Activated CD4-positive, alpha-beta T cell treated with anti-CD3 and anti-CD28 coated beads for 36 hours (primary cell): ENCODE measurements at regions not wholly inside any gene's neighbourhood (a gene's known extent, or its start where the extent isn't known, plus 50 kb on each side); places are given as distances from the start of the nearest gene placed in this dataset.
A peak's percentile ranks its signal among the peaks of the same experiment; 100 is the strongest.

ENCODE experiments used
- ATAC-seq: fragments of 200-7000 bp; cut with Tn5 transposase; one replicate; pipeline ENCODE4 v1.10.0; 2021; ENCODE audit warnings: mild to moderate bottlenecking, moderate library complexity
- CTCF ChIA-PET: fragments of 350-600 bp; sonication (Branson Sonifier 250); formaldehyde crosslinking; loops from one replicate; lab custom pipeline; 2021; ENCODE audit warnings: antibody characterized with exemption; lab: Charles Lee
- POLR2A ChIA-PET: fragments of 350-600 bp; sonication (Branson Sonifier 250); formaldehyde crosslinking; loops from one replicate; lab custom pipeline; 2021; ENCODE audit warnings: antibody characterized with exemption, inconsistent platforms; lab: Charles Lee
- DNase-seq: peaks from one replicate; pipeline ENCODE4 v3.0.0-alpha.2; 2020
- H3K27ac Mint-ChIP-seq: one replicate; pipeline ENCODE4 v1.8.0; 2021; ENCODE audit warnings: mixed read lengths
- H3K27me3 Mint-ChIP-seq: one replicate; pipeline ENCODE4 v1.8.0; 2021; ENCODE audit warnings: mixed read lengths
- H3K36me3 Mint-ChIP-seq: one replicate; pipeline ENCODE4 v1.8.0; 2021; ENCODE audit warnings: low read depth, mixed read lengths
- H3K4me1 Mint-ChIP-seq: one replicate; pipeline ENCODE4 v1.8.0; 2021; ENCODE audit warnings: mixed read lengths
- H3K4me3 Mint-ChIP-seq: one replicate; pipeline ENCODE4 v1.8.0; 2021; ENCODE audit warnings: mild to moderate bottlenecking, moderate library complexity, mixed read lengths
- H3K9me3 Mint-ChIP-seq: one replicate; pipeline ENCODE4 v1.8.0; 2021; ENCODE audit warnings: low read depth, mixed read lengths
- intact Hi-C, 2 experiments: fragments of 100-400 bp; cut with DNase I in 1 of 2; cut with micrococcal nuclease in 1 of 2; formaldehyde crosslinking; loops; one replicate each; pipeline versions ENCODE4 v1.14.2 to v1.15.1; 2022 to 2024; cut with DNase I, micrococcal nuclease

DNA sequence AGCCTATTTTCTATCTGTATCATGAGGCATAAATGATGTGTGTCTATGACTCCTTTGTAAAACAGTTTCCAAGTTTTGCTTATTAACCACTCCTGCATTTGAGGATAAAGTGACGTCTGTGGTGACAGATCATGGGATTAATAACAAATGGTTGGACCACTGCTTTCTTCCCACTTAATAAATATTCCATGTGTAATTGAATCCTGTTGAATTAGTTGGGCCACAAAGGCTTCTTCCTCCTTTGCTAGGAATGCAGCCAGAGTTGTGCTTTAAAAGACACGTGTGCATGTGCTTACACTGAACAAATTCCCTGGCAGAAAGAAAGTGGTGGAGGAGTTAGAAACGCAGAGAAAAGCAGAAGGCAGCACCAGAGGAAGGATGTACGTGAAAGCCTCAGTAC, 150.2 kb downstream of the ACTBL2 start:
- intact Hi-C loops: no loop called here
- CTCF ChIA-PET: no interaction called here
- H3K27me3 Mint-ChIP-seq: no peaks in the 10 kb centered on the region

DNA sequence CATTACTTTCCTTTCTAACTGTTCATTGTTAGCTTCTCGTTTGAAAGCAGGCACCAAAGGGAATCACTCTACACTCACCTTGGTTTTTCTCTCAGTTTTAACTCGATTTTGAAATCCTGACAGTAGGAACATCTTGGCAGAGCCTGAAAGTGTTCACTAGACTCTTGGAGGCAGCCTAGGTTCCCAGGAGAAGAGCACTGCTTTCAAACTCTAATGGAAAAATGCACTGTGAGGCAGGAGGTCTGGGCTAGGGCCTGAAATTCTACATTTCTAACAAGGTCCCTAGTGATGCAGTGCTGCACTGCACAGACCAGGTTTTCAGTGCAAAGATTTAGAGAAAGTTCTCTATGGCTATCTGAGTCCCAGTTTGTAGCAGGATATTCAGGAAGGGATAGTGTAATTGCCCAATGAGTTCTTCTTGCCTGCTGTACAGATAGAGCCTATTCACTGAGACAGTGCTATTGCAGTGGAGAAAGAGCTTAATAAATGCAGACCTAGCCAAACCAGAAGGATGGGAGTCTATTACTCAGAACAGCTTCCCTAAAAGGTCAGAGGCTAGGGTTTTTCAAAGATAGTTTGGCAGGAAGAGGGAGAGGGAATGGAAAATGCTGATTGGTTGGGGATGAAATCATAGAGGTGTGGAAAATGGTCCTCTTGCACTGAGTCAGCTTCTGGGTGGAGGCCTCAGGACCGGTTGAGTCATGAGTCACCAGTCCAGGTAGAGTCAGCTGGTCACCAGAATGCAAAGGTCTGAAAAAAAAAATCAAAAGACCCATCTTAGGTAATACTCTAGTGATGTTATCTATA, 153.9 kb downstream of the GPBP1 start:
- ATAC-seq: peak; percentile 58
- intact Hi-C loops: no loop called here

More for the DNA sequence above, 150.2 kb downstream of the ACTBL2 start:
- H3K4me3 Mint-ChIP-seq: no peak overlapping the region
- H3K4me1 Mint-ChIP-seq: peaks cover 8% of the 10 kb centered on the region
- no peak overlapping the region for H3K27ac Mint-ChIP-seq
- no peaks in the 10 kb centered on the region for H3K36me3 Mint-ChIP-seq
- POLR2A ChIA-PET: no interaction called here
- no peaks in the 10 kb centered on the region for H3K9me3 Mint-ChIP-seq
- ATAC-seq (no peak), DNase-seq (no peak)

DNA sequence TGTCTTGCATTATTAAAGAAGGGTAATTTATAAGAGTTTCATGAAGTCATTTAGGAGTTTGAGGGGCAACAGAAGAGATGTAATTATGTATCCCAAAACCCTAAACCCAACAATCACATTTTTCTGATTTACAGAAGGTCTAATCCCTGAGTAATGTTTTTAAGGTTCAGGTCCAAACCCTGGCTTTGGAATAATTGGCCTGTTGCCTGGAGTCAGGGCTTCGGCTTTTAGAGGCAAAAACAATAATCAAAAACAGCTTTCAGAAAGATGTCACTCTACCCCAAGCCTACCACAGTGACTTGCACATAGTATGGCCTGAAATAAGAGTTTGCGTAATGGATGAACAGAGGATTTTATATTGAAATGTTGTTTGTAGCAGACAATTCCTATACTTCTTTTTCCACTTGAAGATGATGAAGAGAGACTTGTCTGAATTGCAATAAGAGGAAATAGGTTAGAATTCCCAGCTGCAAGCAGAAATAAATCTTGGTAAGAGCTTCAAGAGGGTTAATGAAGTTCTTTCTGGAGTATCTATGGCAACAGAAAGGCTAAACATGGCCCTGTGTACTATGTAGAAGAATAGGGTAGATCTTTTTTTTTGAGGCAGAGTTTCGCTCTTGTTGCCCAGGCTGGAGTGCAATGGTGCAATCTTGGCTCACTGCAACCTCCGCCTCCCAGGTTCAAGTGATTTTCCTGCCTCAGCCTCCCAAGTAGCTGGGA, 152.0 kb downstream of the GPBP1 start:
- ATAC-seq (no peak), DNase-seq (no peak)
- no peaks in the 10 kb centered on the region for H3K36me3 Mint-ChIP-seq
- H3K9me3 Mint-ChIP-seq: no peaks in the 10 kb centered on the region
- peaks cover 25% of the 10 kb centered on the region for H3K4me1 Mint-ChIP-seq
- CTCF ChIA-PET: interaction anchor here (0.6 to 1.5 kb wide), 2 partner anchors 12 to 14 kb away, joined by 3 read pairs; no protein-coding TSS in a partner anchor
- POLR2A ChIA-PET: no interaction called here
- no peak overlapping the region for H3K4me3 Mint-ChIP-seq
- no peak overlapping the region for H3K27ac Mint-ChIP-seq
- intact Hi-C loops: no loop called here
- H3K27me3 Mint-ChIP-seq: no peaks in the 10 kb centered on the region

More for the DNA sequence above, 153.9 kb downstream of the GPBP1 start:
- POLR2A ChIA-PET: no interaction called here
- H3K27me3 Mint-ChIP-seq: no peaks in the 10 kb centered on the region
- H3K9me3 Mint-ChIP-seq: no peaks in the 10 kb centered on the region
- CTCF ChIA-PET: interaction anchor here (0.6 to 2.1 kb wide), 4 partner anchors 11 to 170 kb away, joined by 3 to 11 read pairs (median 4); no protein-coding TSS in a partner anchor
- H3K36me3 Mint-ChIP-seq: no peaks in the 10 kb centered on the region
- no peak overlapping the region for H3K4me3 Mint-ChIP-seq
- peak; percentile 9 for DNase-seq
- peaks cover 24% of the 10 kb centered on the region for H3K4me1 Mint-ChIP-seq
- no peak overlapping the region for H3K27ac Mint-ChIP-seq

DNA sequence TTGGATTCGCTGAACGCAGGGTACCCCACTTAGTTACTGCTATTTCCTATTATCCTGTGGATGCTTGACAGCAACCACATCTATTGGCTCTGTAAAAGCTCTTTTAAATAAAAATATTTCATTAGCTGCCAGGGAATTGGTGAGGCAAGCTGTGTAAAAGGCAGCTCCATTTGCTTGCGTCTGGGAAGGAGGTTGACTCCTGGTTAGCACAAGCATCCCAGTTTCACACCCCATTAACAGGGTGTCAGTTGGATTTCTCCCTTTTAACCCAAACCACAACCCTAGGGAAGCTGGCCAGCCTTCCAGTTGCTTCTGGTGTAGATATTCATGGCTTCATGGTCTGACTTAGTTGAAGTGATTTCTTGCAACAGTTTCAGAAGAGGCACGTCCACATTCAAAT, 151.0 kb downstream of the GPBP1 start:
- intact Hi-C loops: loop anchor here in 1 of 2 experiments (1.0 kb wide), 1 partner anchor 23 kb away; no protein-coding TSS in a partner anchor

DNA sequence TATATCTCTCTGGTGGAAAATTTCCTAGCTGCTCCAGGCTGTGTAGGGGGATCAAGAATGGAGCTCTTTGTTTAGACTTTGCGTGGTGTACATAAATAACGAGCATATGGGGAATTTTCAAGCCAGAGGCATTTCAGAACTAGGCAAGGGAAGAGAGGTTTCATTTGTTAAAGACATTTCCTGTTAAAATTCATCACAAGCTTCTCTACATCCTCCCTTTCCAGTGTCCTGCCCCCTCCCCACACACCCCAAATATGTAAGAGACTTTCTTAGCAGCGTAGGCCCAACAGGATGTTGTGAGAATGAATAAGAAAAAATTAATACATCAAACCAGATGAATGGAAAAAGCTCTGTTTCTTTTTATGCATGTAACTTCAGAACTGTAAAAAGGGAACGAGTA, 150.3 kb downstream of the GPBP1 start:
- ATAC-seq: peak; percentile 72
- Mint-ChIP-seq H3K36me3 (no peaks in the 10 kb centered on the region), H3K27me3 (peaks cover 2% of the 10 kb centered on the region), H3K4me1 (peaks cover 28% of the 10 kb centered on the region), H3K27ac (peak overlapping the region; percentile 56), H3K9me3 (no peaks in the 10 kb centered on the region), H3K4me3 (no peak overlapping the region)
- intact Hi-C loops: loop anchor here in 1 of 2 experiments (1.0 kb wide), 1 partner anchor 22 kb away; no protein-coding TSS in a partner anchor
- DNase-seq: peak; percentile 57
- ChIA-PET POLR2A (no interaction called here), CTCF (interaction anchor here (0.5 to 1.7 kb wide), 10 partner anchors 12 to 1143 kb away, joined by 3 to 6 read pairs (median 4); no protein-coding TSS in a partner anchor)

More for the DNA sequence above, 151.0 kb downstream of the GPBP1 start:
- no peak overlapping the region for H3K27ac Mint-ChIP-seq
- ChIA-PET POLR2A (interaction anchor here (0.6 kb wide), 1 partner anchor 23 kb away, joined by 3 read pairs; no protein-coding TSS in a partner anchor), CTCF (interaction anchor here (0.6 to 1.7 kb wide), 8 partner anchors 13 to 1136 kb away, joined by 3 to 6 read pairs (median 4); no protein-coding TSS in a partner anchor)
- no peak for ATAC-seq
- DNase-seq: no peak
- no peak overlapping the region for H3K4me3 Mint-ChIP-seq
- H3K36me3 Mint-ChIP-seq: no peaks in the 10 kb centered on the region
- no peaks in the 10 kb centered on the region for H3K27me3 Mint-ChIP-seq
- H3K4me1 Mint-ChIP-seq: peaks cover 28% of the 10 kb centered on the region
- no peaks in the 10 kb centered on the region for H3K9me3 Mint-ChIP-seq

DNA sequence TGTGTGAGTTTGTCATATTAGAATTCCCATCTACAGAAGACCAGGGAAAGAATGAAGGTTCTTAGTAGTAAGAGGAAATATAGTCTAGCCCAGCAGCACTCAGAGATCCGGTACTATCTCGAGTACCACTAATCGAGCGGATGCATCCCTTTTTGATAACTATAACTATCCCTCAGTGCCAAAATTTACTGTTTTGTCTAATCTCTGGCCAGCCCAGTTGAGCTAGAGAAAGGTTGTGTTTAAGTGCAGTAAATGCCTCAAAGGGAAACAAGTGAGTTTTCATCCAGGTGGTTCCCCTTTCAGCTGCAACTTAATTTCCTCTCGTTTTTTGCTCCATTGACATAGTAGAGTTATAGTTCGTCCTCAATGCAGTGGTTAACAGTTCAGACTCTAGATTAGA, 146.7 kb downstream of the GPBP1 start:
- intact Hi-C loops: no loop called here

DNA sequence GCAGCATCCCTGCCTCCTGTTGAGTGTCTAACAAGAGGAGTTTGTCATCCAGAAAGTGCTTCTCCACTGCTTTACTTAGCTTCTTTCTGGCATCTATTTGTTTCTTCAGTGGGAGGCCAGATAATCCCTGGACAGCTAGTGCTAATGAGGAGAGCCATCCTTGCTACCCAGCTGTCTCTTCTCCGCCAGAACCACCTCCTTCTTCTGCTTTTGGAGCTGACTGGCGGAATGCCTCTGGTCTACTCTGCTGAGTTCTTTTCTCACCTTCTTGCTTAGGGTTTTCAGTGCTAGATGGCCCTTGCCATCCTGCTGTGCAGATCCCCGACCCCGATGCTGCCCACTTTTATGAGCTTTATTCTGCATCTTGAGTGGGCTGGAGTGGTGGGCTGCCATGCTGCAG, 145.8 kb downstream of the GPBP1 start:
- intact Hi-C loops: no loop called here
- no peak for ATAC-seq
- DNase-seq: no peak
- no peaks in the 10 kb centered on the region for H3K9me3 Mint-ChIP-seq
- no peak overlapping the region for H3K27ac Mint-ChIP-seq
- ChIA-PET CTCF (no interaction called here), POLR2A (interaction anchor here (0.6 kb wide), 1 partner anchor 280 kb away, joined by 4 read pairs; no protein-coding TSS in a partner anchor)
- peaks cover 6% of the 10 kb centered on the region for H3K27me3 Mint-ChIP-seq
- H3K4me3 Mint-ChIP-seq: no peak overlapping the region
- no peaks in the 10 kb centered on the region for H3K36me3 Mint-ChIP-seq
- H3K4me1 Mint-ChIP-seq: peaks cover 16% of the 10 kb centered on the region

More for the DNA sequence above, 146.7 kb downstream of the GPBP1 start:
- Mint-ChIP-seq H3K4me3 (no peak overlapping the region), H3K27ac (no peak overlapping the region), H3K27me3 (peaks cover 6% of the 10 kb centered on the region), H3K4me1 (peaks cover 17% of the 10 kb centered on the region), H3K36me3 (no peaks in the 10 kb centered on the region), H3K9me3 (no peaks in the 10 kb centered on the region)
- ATAC-seq (no peak), DNase-seq (no peak)
- ChIA-PET CTCF (no interaction called here), POLR2A (no interaction called here)

DNA sequence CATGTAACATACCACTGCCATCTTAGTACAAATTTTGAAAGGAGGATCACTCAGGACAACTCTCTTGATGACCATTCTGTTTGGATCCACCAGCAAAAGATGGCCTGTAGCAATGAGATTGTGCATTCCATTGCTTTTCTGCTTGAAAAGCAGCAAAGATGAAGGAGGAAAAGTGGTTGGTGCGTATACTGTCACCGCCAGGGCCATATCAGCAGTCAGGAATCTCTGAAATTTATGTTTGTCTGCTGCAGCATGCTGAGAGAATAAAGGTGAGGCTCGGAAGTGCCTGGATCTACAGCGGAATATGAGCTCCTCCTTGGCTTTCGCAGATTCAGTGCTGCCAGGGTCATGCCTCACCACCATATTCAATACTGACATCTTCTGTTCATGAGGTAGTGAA, 144.4 kb downstream of the GPBP1 start:
- Mint-ChIP-seq H3K4me3 (no peak overlapping the region), H3K4me1 (peaks cover 3% of the 10 kb centered on the region), H3K27me3 (peaks cover 6% of the 10 kb centered on the region), H3K27ac (no peak overlapping the region), H3K36me3 (no peaks in the 10 kb centered on the region), H3K9me3 (no peaks in the 10 kb centered on the region)
- DNase-seq (no peak), ATAC-seq (no peak)
- intact Hi-C loops: no loop called here
- ChIA-PET CTCF (interaction anchor here (1.3 kb wide), 1 partner anchor 332 kb away, joined by 3 read pairs; no protein-coding TSS in a partner anchor), POLR2A (no interaction called here)

DNA sequence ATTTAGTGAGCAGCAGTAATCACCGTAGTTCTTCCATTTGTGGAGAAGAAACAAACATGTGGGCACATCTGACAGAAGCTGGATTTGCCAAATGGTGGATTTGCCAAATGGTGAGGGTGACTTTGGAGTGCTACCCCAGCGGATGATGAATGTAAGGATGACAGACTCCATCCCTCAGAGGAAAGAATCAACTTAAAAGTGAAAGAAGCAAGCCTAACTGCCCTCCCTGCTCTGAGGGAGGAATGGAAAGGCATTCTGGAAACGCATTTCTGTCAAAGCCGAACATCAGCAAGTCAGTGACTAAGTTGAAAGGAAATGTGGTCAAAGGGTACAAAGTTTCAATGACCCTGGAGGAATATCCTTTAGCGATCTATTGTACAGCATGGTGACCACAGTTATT, 143.5 kb downstream of the GPBP1 start:
- Mint-ChIP-seq H3K27ac (no peak overlapping the region), H3K4me3 (no peak overlapping the region), H3K27me3 (peaks cover 6% of the 10 kb centered on the region), H3K4me1 (peaks cover 3% of the 10 kb centered on the region), H3K9me3 (no peaks in the 10 kb centered on the region), H3K36me3 (no peaks in the 10 kb centered on the region)
- ChIA-PET CTCF (interaction anchor here (1.3 to 1.4 kb wide), 2 partner anchors 20 to 333 kb away, joined by 3 to 5 read pairs; no protein-coding TSS in a partner anchor), POLR2A (no interaction called here)
- DNase-seq (no peak), ATAC-seq (no peak)
- intact Hi-C loops: no loop called here

DNA sequence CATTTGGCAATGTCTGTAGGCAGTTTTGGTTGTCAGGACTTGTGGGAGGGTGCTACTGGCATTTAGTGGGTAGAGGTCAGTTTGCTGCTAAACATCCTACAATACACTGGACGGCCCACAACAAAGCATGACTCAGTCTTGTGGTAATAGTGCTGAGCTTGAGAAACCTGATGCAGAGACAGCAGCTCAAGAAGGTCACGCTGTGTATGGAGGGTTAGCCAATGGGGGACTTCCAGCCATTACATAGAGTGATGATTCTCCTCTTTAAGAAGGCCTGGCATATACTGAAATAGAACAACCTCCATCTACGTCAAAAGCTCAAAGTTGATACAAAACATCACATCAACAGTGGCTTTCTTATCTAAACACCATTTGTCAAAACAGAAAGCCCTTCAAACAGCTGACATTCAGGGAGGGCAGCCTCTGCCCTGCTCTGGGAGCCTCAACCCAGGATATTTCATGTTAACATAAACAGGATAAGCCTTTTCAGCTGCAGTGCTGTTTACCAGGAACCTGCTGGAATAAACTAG, 143.0 kb downstream of the GPBP1 start:
- intact Hi-C loops: no loop called here
- no peaks in the 10 kb centered on the region for H3K9me3 Mint-ChIP-seq
- CTCF ChIA-PET: interaction anchor here (1.4 kb wide), 1 partner anchor 19 kb away, joined by 5 read pairs; no protein-coding TSS in a partner anchor
- POLR2A ChIA-PET: no interaction called here
- H3K4me3 Mint-ChIP-seq: no peak overlapping the region
- peaks cover 3% of the 10 kb centered on the region for H3K4me1 Mint-ChIP-seq
- peak; percentile 44 for ATAC-seq
- H3K27ac Mint-ChIP-seq: no peak overlapping the region
- peaks cover 6% of the 10 kb centered on the region for H3K27me3 Mint-ChIP-seq
- no peak for DNase-seq
- H3K36me3 Mint-ChIP-seq: no peaks in the 10 kb centered on the region

DNA sequence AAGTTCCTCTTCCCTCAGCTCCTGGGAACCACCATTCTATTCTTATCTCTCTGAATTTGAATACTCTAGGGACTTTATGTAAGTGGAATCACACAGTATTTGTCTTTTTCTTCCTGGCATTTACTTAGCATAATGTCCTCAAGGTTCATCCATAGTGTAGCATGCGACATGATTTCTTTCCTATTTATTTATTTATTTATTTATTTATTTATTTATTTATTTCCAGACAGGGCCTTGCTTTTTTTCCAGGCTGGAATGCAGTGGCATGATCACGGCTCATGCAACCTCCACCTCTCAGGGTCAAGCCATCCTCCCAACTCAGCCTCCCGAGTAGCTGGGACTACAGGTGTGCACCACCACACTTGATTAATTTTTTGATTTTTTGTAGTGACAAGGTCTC, 142.1 kb downstream of the GPBP1 start:
- Mint-ChIP-seq H3K27me3 (peaks cover 6% of the 10 kb centered on the region), H3K9me3 (no peaks in the 10 kb centered on the region), H3K4me3 (no peak overlapping the region), H3K27ac (no peak overlapping the region), H3K4me1 (peaks cover 3% of the 10 kb centered on the region), H3K36me3 (no peaks in the 10 kb centered on the region)
- no peak for DNase-seq
- intact Hi-C loops: no loop called here
- CTCF ChIA-PET: no interaction called here
- no peak for ATAC-seq
- POLR2A ChIA-PET: no interaction called here
